GM23338 (cell line): ENCODE measurements at regions not wholly inside any gene's neighbourhood (a gene's known extent, or its start where the extent isn't known, plus 50 kb on each side); places are given as distances from the start of the nearest gene placed in this dataset.

Experiments
- EZH2 ChIP-seq: fragments of 200-600 bp; sonication (generic); IDR thresholded peaks from one replicate; pipeline ENCODE4 v1.8.0; 2017; ENCODE audit warnings: antibody characterized with exemption, mild to moderate bottlenecking, low read depth; ENCODE audit not compliant: unreplicated experiment
- JUNB ChIP-seq: IDR thresholded peaks from one replicate; pipeline ENCODE4 v1.6.1; 2016; ENCODE audit warnings: antibody characterized with exemption; ENCODE audit not compliant: unreplicated experiment
- STAT1 ChIP-seq: IDR thresholded peaks from one replicate; pipeline ENCODE4 v1.6.1; 2016; ENCODE audit warnings: antibody characterized with exemption; ENCODE audit not compliant: unreplicated experiment
- ZNF114 ChIP-seq: fragments of 250-450 bp; sonication (Bioruptor Pico); IDR thresholded peaks from 2 replicates; pipeline ENCODE4 v1.5.0; 2020; ENCODE audit warnings: mild to moderate bottlenecking, moderate library complexity
- ZNF331 ChIP-seq: fragments of 250-450 bp; sonication (Bioruptor Pico); IDR thresholded peaks from 2 replicates; pipeline ENCODE4 v1.5.0; 2020; ENCODE audit warnings: low read depth, mild to moderate bottlenecking, moderate library complexity
- TF ChIP-seq, protein P1 (sequence below): fragments of 250-450 bp; sonication (Bioruptor Pico); IDR thresholded peaks from 2 replicates; pipeline ENCODE4 v1.5.0; 2020; ENCODE audit warnings: mild to moderate bottlenecking, moderate library complexity
- TF ChIP-seq, protein P2 (sequence below): IDR thresholded peaks from one replicate; pipeline ENCODE4 v1.6.1; 2018; ENCODE audit warnings: antibody characterized with exemption; ENCODE audit not compliant: unreplicated experiment

GRCh38 chr7:96561892-96562291, 147.8 kb downstream of the SEM1 start (continued):
- TF ChIP-seq, protein P1, sequence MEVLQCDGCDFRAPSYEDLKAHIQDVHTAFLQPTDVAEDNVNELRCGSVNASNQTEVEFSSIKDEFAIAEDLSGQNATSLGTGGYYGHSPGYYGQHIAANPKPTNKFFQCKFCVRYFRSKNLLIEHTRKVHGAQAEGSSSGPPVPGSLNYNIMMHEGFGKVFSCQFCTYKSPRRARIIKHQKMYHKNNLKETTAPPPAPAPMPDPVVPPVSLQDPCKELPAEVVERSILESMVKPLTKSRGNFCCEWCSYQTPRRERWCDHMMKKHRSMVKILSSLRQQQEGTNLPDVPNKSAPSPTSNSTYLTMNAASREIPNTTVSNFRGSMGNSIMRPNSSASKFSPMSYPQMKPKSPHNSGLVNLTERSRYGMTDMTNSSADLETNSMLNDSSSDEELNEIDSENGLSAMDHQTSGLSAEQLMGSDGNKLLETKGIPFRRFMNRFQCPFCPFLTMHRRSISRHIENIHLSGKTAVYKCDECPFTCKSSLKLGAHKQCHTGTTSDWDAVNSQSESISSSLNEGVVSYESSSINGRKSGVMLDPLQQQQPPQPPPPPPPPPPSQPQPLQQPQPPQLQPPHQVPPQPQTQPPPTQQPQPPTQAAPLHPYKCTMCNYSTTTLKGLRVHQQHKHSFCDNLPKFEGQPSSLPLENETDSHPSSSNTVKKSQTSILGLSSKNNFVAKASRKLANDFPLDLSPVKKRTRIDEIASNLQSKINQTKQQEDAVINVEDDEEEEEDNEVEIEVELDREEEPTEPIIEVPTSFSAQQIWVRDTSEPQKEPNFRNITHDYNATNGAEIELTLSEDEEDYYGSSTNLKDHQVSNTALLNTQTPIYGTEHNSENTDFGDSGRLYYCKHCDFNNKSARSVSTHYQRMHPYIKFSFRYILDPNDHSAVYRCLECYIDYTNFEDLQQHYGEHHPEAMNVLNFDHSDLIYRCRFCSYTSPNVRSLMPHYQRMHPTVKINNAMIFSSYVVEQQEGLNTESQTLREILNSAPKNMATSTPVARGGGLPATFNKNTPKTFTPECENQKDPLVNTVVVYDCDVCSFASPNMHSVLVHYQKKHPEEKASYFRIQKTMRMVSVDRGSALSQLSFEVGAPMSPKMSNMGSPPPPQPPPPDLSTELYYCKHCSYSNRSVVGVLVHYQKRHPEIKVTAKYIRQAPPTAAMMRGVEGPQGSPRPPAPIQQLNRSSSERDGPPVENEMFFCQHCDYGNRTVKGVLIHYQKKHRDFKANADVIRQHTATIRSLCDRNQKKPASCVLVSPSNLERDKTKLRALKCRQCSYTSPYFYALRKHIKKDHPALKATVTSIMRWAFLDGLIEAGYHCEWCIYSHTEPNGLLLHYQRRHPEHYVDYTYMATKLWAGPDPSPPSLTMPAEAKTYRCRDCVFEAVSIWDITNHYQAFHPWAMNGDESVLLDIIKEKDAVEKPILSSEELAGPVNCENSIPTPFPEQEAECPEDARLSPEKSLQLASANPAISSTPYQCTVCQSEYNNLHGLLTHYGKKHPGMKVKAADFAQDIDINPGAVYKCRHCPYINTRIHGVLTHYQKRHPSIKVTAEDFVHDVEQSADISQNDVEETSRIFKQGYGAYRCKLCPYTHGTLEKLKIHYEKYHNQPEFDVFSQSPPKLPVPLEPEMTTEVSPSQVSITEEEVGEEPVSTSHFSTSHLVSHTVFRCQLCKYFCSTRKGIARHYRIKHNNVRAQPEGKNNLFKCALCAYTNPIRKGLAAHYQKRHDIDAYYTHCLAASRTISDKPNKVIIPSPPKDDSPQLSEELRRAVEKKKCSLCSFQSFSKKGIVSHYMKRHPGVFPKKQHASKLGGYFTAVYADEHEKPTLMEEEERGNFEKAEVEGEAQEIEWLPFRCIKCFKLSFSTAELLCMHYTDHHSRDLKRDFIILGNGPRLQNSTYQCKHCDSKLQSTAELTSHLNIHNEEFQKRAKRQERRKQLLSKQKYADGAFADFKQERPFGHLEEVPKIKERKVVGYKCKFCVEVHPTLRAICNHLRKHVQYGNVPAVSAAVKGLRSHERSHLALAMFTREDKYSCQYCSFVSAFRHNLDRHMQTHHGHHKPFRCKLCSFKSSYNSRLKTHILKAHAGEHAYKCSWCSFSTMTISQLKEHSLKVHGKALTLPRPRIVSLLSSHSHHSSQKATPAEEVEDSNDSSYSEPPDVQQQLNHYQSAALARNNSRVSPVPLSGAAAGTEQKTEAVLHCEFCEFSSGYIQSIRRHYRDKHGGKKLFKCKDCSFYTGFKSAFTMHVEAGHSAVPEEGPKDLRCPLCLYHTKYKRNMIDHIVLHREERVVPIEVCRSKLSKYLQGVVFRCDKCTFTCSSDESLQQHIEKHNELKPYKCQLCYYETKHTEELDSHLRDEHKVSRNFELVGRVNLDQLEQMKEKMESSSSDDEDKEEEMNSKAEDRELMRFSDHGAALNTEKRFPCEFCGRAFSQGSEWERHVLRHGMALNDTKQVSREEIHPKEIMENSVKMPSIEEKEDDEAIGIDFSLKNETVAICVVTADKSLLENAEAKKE (CRISPR knock-in tag): no peak
- no peak for TF ChIP-seq JUNB
- no peak for TF ChIP-seq ZNF114 (CRISPR knock-in tag)
- TF ChIP-seq, protein P2, sequence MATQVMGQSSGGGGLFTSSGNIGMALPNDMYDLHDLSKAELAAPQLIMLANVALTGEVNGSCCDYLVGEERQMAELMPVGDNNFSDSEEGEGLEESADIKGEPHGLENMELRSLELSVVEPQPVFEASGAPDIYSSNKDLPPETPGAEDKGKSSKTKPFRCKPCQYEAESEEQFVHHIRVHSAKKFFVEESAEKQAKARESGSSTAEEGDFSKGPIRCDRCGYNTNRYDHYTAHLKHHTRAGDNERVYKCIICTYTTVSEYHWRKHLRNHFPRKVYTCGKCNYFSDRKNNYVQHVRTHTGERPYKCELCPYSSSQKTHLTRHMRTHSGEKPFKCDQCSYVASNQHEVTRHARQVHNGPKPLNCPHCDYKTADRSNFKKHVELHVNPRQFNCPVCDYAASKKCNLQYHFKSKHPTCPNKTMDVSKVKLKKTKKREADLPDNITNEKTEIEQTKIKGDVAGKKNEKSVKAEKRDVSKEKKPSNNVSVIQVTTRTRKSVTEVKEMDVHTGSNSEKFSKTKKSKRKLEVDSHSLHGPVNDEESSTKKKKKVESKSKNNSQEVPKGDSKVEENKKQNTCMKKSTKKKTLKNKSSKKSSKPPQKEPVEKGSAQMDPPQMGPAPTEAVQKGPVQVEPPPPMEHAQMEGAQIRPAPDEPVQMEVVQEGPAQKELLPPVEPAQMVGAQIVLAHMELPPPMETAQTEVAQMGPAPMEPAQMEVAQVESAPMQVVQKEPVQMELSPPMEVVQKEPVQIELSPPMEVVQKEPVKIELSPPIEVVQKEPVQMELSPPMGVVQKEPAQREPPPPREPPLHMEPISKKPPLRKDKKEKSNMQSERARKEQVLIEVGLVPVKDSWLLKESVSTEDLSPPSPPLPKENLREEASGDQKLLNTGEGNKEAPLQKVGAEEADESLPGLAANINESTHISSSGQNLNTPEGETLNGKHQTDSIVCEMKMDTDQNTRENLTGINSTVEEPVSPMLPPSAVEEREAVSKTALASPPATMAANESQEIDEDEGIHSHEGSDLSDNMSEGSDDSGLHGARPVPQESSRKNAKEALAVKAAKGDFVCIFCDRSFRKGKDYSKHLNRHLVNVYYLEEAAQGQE: no peak
- no peak for TF ChIP-seq EZH2
- no peak for TF ChIP-seq STAT1
- TF ChIP-seq ZNF331 (CRISPR knock-in tag): no peak
